Endothelial cell of umbilical vein (primary cell): ENCODE measurements at regions not wholly inside any gene's neighbourhood (a gene's known extent, or its start where the extent isn't known, plus 50 kb on each side); places are given as distances from the start of the nearest gene placed in this dataset.

ENCODE experiments used
- CTCF ChIP-seq, 2 donors: IDR thresholded peaks; 1 replicate in 1 of 2; 2 replicates in 1 of 2; pipeline ENCODE4 v1.5.1; 2011; ENCODE audit warnings: low read length in 2 of 2, mild to moderate bottlenecking in 2 of 2, moderate library complexity in 2 of 2, control low read depth in 1 of 2, inconsistent platforms in 1 of 2, low read depth in 1 of 2; ENCODE audit not compliant: insufficient read depth in 1 of 2; ENCODE audit errors: extremely low read depth in 1 of 2
- EZH2 ChIP-seq: IDR thresholded peaks from 2 replicates; pipeline ENCODE4 v1.6.1; 2012; ENCODE audit warnings: borderline replicate concordance, low read depth, mild to moderate bottlenecking, moderate library complexity, low read length, inconsistent platforms; ENCODE audit not compliant: severe bottlenecking
- FOS ChIP-seq: IDR thresholded peaks from 2 replicates; pipeline ENCODE4 v1.6.1; 2011; ENCODE audit warnings: mild to moderate bottlenecking, low read length, moderate library complexity, borderline replicate concordance; ENCODE audit not compliant: insufficient read depth
- MAX ChIP-seq: IDR thresholded peaks from 2 replicates; pipeline ENCODE4 v1.6.1; 2011; ENCODE audit not compliant: insufficient read depth, insufficient read length
- MYC ChIP-seq: IDR thresholded peaks from one replicate; pipeline ENCODE4 v1.6.1; 2011; ENCODE audit warnings: mild to moderate bottlenecking, low read depth, low read length
- POLR2A ChIP-seq: IDR thresholded peaks from 2 replicates; pipeline ENCODE4 v1.6.1; 2012; ENCODE audit warnings: low read depth, mild to moderate bottlenecking, control low read depth, low read length
- POLR2AphosphoS5 ChIP-seq: IDR thresholded peaks from 2 replicates; pipeline ENCODE4 v1.6.1; 2012; ENCODE audit warnings: low read depth, mild to moderate bottlenecking, control low read depth, low read length, moderate library complexity; ENCODE audit not compliant: insufficient read depth

- TF ChIP-seq CTCF (IDR thresholded peaks at IDR 0.05; ENCODE audit: extremely low read depth in 1 of 2, insufficient read depth in 1 of 2, low read depth in 1 of 2, low read length in 2 of 2) (no peak), POLR2AphosphoS5 (no peak), EZH2 (no peak), POLR2A (no peak), MYC (no peak), FOS (no peak), MAX (no peak)
These were observed 160.8 kb upstream of the TMPO start for GRCh38 chr12:98354520-98355035.
